H54 (cell line): ENCODE measurements at regions not wholly inside any gene's neighbourhood (a gene's known extent, or its start where the extent isn't known, plus 50 kb on each side); places are given as distances from the start of the nearest gene placed in this dataset.

Experiments used
- DNase-seq: peaks from one replicate; pipeline ENCODE4 v3.0.0; 2011; ENCODE audit warnings: low spot score, mixed read lengths; ENCODE audit not compliant: insufficient read length
- FAIRE-seq: peaks from 3 replicates; lab custom pipeline; 2011; peaks lifted over from hg19 to GRCh38; lab: Jason Lieb, UNC
- POLR2A ChIP-seq: IDR thresholded peaks from 2 replicates; pipeline ENCODE4 v1.6.1; 2011; ENCODE audit warnings: low read depth, mild to moderate bottlenecking, low read length

DNA sequence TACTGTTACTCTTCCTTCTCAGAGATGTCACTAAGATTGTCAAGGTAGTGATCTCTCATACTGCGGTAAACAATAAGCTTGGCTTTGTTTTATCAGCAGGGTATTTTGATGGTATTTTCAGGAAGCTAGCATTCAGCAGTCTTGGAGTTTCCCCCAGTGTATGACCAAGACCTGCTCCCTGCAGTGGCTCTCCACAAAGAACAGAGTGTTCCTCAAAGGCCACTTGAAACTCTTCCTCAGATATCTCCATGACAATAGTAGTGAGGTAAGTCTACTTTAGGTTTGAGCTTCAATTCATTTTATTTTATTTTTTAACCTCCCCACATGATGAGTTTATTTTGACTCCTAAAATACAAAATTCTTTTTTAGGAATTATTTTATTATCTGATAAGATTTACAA is 74.0 kb upstream of the G2E3 start:
- DNase-seq (no peak), FAIRE-seq (no peak)
- TF ChIP-seq POLR2A: no peak

DNA sequence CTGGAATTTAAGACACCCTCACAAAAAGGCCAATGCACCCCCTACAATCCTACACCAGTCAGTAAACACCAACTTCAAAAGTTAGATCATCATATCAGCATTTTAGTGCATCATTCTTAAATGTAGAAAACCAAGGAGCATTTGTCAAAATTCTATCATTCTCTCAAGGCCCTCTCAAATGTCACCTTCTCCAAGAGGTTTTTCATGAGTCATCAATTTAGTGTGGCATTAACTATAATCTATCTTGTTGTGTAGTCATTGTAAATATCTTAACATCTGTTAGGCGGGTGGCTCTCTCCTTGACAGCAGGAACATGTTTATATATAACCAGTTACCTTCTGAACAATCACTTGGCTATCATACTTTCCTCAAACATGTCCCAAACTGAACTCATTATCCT is 62.1 kb upstream of the G2E3 start:
- no peak for TF ChIP-seq POLR2A
- no peak for FAIRE-seq
- DNase-seq: no peak

DNA sequence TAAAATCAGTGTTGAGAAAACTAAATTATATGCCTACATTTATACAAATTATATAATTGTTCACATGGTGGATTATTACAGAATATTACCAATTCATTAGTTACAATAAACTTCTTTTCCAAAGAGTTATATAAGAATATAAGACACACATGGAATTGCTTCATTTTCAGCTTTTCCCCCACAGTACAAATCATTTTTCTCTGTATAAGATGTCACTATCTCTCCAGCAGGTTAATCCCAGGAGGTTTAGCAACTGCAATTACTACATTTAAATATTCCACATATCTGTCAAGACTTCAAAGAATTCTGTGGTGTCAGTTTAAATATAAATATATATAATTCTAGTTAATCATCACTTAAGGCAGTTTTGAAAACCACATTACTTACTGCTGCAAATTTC is 59.6 kb upstream of the G2E3 start:
- DNase-seq (no peak), FAIRE-seq (no peak)
- no peak for TF ChIP-seq POLR2A

DNA sequence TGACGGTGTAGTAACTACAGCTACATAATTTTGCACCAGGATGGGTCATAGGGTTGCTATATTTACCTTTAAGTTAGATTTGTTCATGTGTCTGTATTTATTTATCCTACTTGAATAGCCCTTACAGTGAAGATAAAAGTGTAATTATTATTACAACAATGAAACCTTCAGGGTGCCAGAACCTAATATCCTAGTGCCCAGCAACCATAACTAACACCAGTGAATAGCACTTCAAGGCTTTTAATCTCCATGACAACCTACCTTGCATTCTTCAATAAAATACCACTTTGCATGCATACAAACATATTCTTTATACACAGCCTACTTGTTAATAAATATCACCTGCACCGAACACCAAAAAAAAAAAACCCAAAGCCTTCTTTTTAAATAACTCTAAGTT is 58.7 kb upstream of the G2E3 start:
- FAIRE-seq: no peak
- DNase-seq: no peak
- TF ChIP-seq POLR2A: no peak

DNA sequence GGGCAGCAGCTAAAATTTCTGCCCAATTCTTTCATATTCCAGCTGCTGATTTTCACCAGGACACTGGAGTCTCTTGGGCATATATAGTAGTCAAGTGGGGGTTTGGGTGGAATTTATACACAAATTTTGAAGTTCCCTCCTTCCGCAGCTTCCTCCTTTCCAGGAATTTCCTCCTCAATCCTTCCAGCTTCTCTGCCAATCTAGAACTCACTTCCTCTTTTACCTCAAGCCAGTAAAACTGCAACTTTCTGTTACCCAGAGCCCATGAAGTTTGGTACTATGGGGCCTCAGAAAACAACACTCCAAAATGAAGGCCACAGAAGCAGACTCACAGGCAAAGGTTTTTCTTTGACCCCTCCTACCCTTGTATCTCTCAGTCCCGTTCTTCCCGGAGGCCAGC is 51.7 kb upstream of the G2E3 start:
- no peak for TF ChIP-seq POLR2A
- DNase-seq (no peak), FAIRE-seq (no peak)
